H1 (cell line): ENCODE measurements at regions not wholly inside any gene's neighbourhood (a gene's known extent, or its start where the extent isn't known, plus 50 kb on each side); places are given as distances from the start of the nearest gene placed in this dataset.

Experiments used
- CTCF ChIA-PET: fragments of 300-600 bp; sonication (Branson Sonifier 250); formaldehyde crosslinking; loops from one replicate; lab custom pipeline; 2021; ENCODE audit not compliant: partially characterized antibody; lab: Charles Lee
- POLR2A ChIA-PET: fragments of 300-600 bp; sonication (Branson Sonifier 250); formaldehyde crosslinking; loops from one replicate; lab custom pipeline; 2021; ENCODE audit warnings: inconsistent platforms; ENCODE audit not compliant: partially characterized antibody; lab: Charles Lee
- DNase-seq, 2 experiments: peaks; one replicate each; pipeline versions ENCODE4 v3.0.0 to v3.0.0-alpha.2; 2010 to 2022; ENCODE audit warnings: low spot score in 2 of 2, low read depth in 1 of 2, mixed read lengths in 1 of 2
- FAIRE-seq: peaks from 2 replicates; lab custom pipeline; 2011; peaks lifted over from hg19 to GRCh38; lab: Jason Lieb, UNC
- H2AFZ ChIP-seq: 2 replicates; pipeline ENCODE4 v1.8.1; 2012; ENCODE audit warnings: low read length, inconsistent platforms
- H2AK5ac ChIP-seq: 2 replicates; pipeline ENCODE4 v1.6.1; 2013; ENCODE audit warnings: low read depth, low read length
- H2BK120ac ChIP-seq: replicated peaks from 2 replicates; pipeline ENCODE3; 2013; ENCODE audit warnings: low read depth, low read length, inconsistent platforms
- H2BK12ac ChIP-seq: 2 replicates; pipeline ENCODE4 v1.6.1; 2013; ENCODE audit warnings: low read depth, low read length
- H2BK15ac ChIP-seq: 2 replicates; pipeline ENCODE4 v1.6.1; 2013; ENCODE audit warnings: low read length
- H2BK20ac ChIP-seq: 2 replicates; pipeline ENCODE4 v1.6.1; 2013; ENCODE audit warnings: low read length
- H2BK5ac ChIP-seq: 2 replicates; pipeline ENCODE4 v1.6.1; 2013; ENCODE audit warnings: low read depth, low read length
- H3K14ac ChIP-seq: 2 replicates; pipeline ENCODE4 v1.6.1; 2013; ENCODE audit warnings: inconsistent platforms; ENCODE audit not compliant: insufficient read length
- H3K18ac ChIP-seq: 2 replicates; pipeline ENCODE4 v1.6.1; 2013; ENCODE audit warnings: low read length; ENCODE audit errors: extremely low read depth
- H3K23ac ChIP-seq: 2 replicates; pipeline ENCODE4 v1.6.1; 2013; ENCODE audit warnings: inconsistent platforms; ENCODE audit not compliant: insufficient read length
- H3K23me2 ChIP-seq: 2 replicates; pipeline ENCODE4 v1.6.1; 2013; ENCODE audit warnings: low read depth, low read length
- H3K27ac ChIP-seq: 2 replicates; pipeline ENCODE4 v1.6.1; 2011; ENCODE audit warnings: low read depth, low read length, inconsistent platforms
- H3K27me3 ChIP-seq, 4 experiments: replicated peaks in 1 of 4; 1 replicate in 1 of 4; 2 replicates in 3 of 4; pipeline versions ENCODE4 v1.6.1 to v1.8.1; 2011 to 2013; ENCODE audit warnings: low read length in 3 of 4, mild to moderate bottlenecking in 3 of 4, inconsistent platforms in 2 of 4, mixed read lengths in 2 of 4, moderate library complexity in 1 of 4; ENCODE audit not compliant: control insufficient read depth in 3 of 4, insufficient read depth in 3 of 4; ENCODE audit errors: extremely low read depth in 1 of 4
- H3K36me3 ChIP-seq, 4 experiments: 2 replicates each; pipeline versions ENCODE4 v1.6.1 to v1.8.1; 2011 to 2013; ENCODE audit warnings: mild to moderate bottlenecking in 4 of 4, low read length in 3 of 4, moderate library complexity in 2 of 4, control low read depth in 1 of 4, inconsistent platforms in 1 of 4; ENCODE audit not compliant: insufficient read depth in 4 of 4, control insufficient read depth in 2 of 4
- H3K4ac ChIP-seq: replicated peaks from 2 replicates; pipeline ENCODE3; 2013; ENCODE audit warnings: low read length, low read depth, mixed read lengths, inconsistent platforms; ENCODE audit not compliant: insufficient read length
- H3K4me1 ChIP-seq, 4 experiments: replicated peaks in 1 of 4; 1 replicate in 1 of 4; 2 replicates in 3 of 4; pipeline versions ENCODE4 v1.6.1 to v1.8.1; 2011 to 2013; ENCODE audit warnings: low read length in 3 of 4, inconsistent platforms in 2 of 4, mixed read lengths in 1 of 4; ENCODE audit not compliant: insufficient read depth in 4 of 4, control insufficient read depth in 3 of 4
- H3K4me2 ChIP-seq, 2 experiments: 2 replicates each; pipeline versions ENCODE4 v1.6.1 to v1.8.1; 2011 to 2013; ENCODE audit warnings: low read depth in 2 of 2, low read length in 2 of 2, control low read depth in 1 of 2, inconsistent platforms in 1 of 2, mild to moderate bottlenecking in 1 of 2; ENCODE audit not compliant: insufficient read depth in 1 of 2
- H3K4me3 ChIP-seq, 4 experiments: fragments of 200-600, 300-600 bp in 1 of 4; sonication (generic), shearing (Covaris generic), sonication (Bioruptor Twin) in 1 of 4; 2 replicates each; pipeline versions ENCODE4 v1.5.1 to v1.8.1; 2011 to 2016; ENCODE audit warnings: low read length in 4 of 4, low read depth in 3 of 4, control low read depth in 2 of 4, inconsistent platforms in 2 of 4, mild to moderate bottlenecking in 2 of 4, mixed read lengths in 1 of 4, moderate library complexity in 1 of 4; ENCODE audit not compliant: insufficient read depth in 2 of 4; ENCODE audit errors: extremely low read depth in 1 of 4
- H3K56ac ChIP-seq: replicated peaks from 2 replicates; pipeline ENCODE3; 2013; ENCODE audit warnings: low read depth, mild to moderate bottlenecking, mixed read lengths, low read length, inconsistent platforms; ENCODE audit not compliant: insufficient read length
- H3K79me1 ChIP-seq: 2 replicates; pipeline ENCODE4 v1.6.1; 2013; ENCODE audit warnings: low read depth, low read length, control low read depth
- H3K79me2 ChIP-seq, 2 experiments: 2 replicates each; pipeline versions ENCODE4 v1.6.1 to v1.8.1; 2012 to 2013; ENCODE audit warnings: low read length in 2 of 2, mild to moderate bottlenecking in 2 of 2, inconsistent platforms in 1 of 2; ENCODE audit not compliant: insufficient read depth in 2 of 2, control insufficient read depth in 1 of 2
- H3K9ac ChIP-seq, 4 experiments: replicated peaks in 1 of 4; 1 replicate in 1 of 4; 2 replicates in 3 of 4; pipeline versions ENCODE4 v1.6.1 to v1.8.1; 2011 to 2013; ENCODE audit warnings: low read depth in 3 of 4, low read length in 3 of 4, control low read depth in 2 of 4, mild to moderate bottlenecking in 2 of 4, moderate library complexity in 2 of 4, inconsistent platforms in 1 of 4; ENCODE audit errors: extremely low read depth in 1 of 4
- H3K9me3 ChIP-seq, 2 experiments: 2 replicates each; pipeline versions ENCODE4 v1.6.1 to v1.8.1; 2012 to 2013; ENCODE audit warnings: mild to moderate bottlenecking in 2 of 2, moderate library complexity in 2 of 2, control low read depth in 1 of 2, inconsistent platforms in 1 of 2, low read depth in 1 of 2, low read length in 1 of 2, mixed read lengths in 1 of 2; ENCODE audit not compliant: insufficient read depth in 2 of 2
- H4K20me1 ChIP-seq, 2 experiments: replicated peaks in 1 of 2; 2 replicates each; pipeline versions ENCODE3 to v1.8.1; 2011 to 2013; ENCODE audit warnings: inconsistent platforms in 2 of 2, low read length in 2 of 2, mild to moderate bottlenecking in 1 of 2; ENCODE audit not compliant: insufficient read depth in 2 of 2, control insufficient read depth in 1 of 2
- H4K5ac ChIP-seq: 2 replicates; pipeline ENCODE4 v1.6.1; 2013; ENCODE audit warnings: low read length, low read depth, mixed read lengths, inconsistent platforms; ENCODE audit not compliant: insufficient read length
- H4K8ac ChIP-seq: 2 replicates; pipeline ENCODE4 v1.8.0; 2013; ENCODE audit warnings: mild to moderate bottlenecking, moderate library complexity, low read length, inconsistent platforms; ENCODE audit not compliant: insufficient read depth; ENCODE audit errors: extremely low read depth
- H4K91ac ChIP-seq: replicated peaks from 2 replicates; pipeline ENCODE3; 2013; ENCODE audit warnings: low read length, mixed read lengths, inconsistent platforms; ENCODE audit not compliant: insufficient read length
- CEBPB ChIP-seq: IDR thresholded peaks from 2 replicates; pipeline ENCODE4 v1.6.1; 2012; ENCODE audit warnings: low read depth, low read length
- E2F6 ChIP-seq: IDR thresholded peaks from 2 replicates; pipeline ENCODE4 v1.6.1; 2012; ENCODE audit warnings: inconsistent platforms
- KDM4A ChIP-seq: IDR thresholded peaks from one replicate; pipeline ENCODE4 v1.7.1; 2012; ENCODE audit warnings: low read depth, mild to moderate bottlenecking, moderate library complexity, low read length, inconsistent platforms; ENCODE audit not compliant: severe bottlenecking
- NANOG ChIP-seq: IDR thresholded peaks from 2 replicates; pipeline ENCODE4 v1.6.1; 2011; ENCODE audit warnings: low read length, low read depth, mild to moderate bottlenecking, inconsistent platforms; ENCODE audit not compliant: insufficient read depth, poor library complexity, severe bottlenecking
- RBBP5 ChIP-seq: IDR thresholded peaks from 2 replicates; pipeline ENCODE4 v1.7.1; 2012; ENCODE audit warnings: low read depth, mild to moderate bottlenecking, inconsistent platforms, low read length, moderate library complexity, borderline replicate concordance
- whole genome bisulfite sequencing, 2 experiments: shearing (Covaris generic) in 1 of 2; methylation state at CpG; one replicate each; pipeline versions ENCODE4 v1.1.6 to v1.1.7; 2013 to 2015; ENCODE audit warnings: low lambda C conversion rate in 2 of 2, mixed read lengths in 2 of 2, inconsistent platforms in 1 of 2, low coverage in 1 of 2, missing lambda C conversion rate in 1 of 2; ENCODE audit not compliant: insufficient replicate concordance in 2 of 2, insufficient coverage in 1 of 2, insufficient read length in 1 of 2; ENCODE audit errors: extremely low coverage in 1 of 2, missing lambda C conversion rate in 1 of 2; 5-methylcytosine and 5-hydroxymethylcytosine counted together

- Histone ChIP-seq H2AFZ (0 out of 2 replicates have a peak overlapping the region, but pooled peaks have one; percentile 12), H3K79me1 (no peaks in the 10 kb centered on the region), H2BK12ac (no peak overlapping the region), H3K4me3 (no peak overlapping the region), H3K36me3 (no peaks in the 10 kb centered on the region), H3K14ac (no peak overlapping the region), H3K18ac (no peak overlapping the region), H4K20me1 (no peaks in the 10 kb centered on the region), H3K27ac (no peak overlapping the region), H3K27me3 (no peaks in the 10 kb centered on the region), H3K9ac (no peak overlapping the region), H3K4me2 (no peak overlapping the region), H4K91ac (no peak overlapping the region), H3K23me2 (no peaks in the 10 kb centered on the region), H3K4me1 (no peaks in the 10 kb centered on the region; a peak in 1 of 7 replicates), H3K56ac (no peak overlapping the region), H3K79me2 (no peaks in the 10 kb centered on the region), H2BK20ac (no peak overlapping the region), H4K5ac (no peak overlapping the region), H3K23ac (no peak overlapping the region), H2BK5ac (no peak overlapping the region), H2BK15ac (no peak overlapping the region), H2AK5ac (no peak overlapping the region), H4K8ac (no peak overlapping the region), H2BK120ac (no peak overlapping the region), H3K9me3 (no peaks in the 10 kb centered on the region), H3K4ac (no peak overlapping the region)
- 92% methylated on average over 13 of the region's 13 CpGs; no CpG with 5 or more reads in 1 of the 2 experiments for WGBS, 2 experiments
- DNase-seq (no peak), FAIRE-seq (no peak)
- no peak for TF ChIP-seq KDM4A
- no peak for TF ChIP-seq CEBPB
- no peak for TF ChIP-seq NANOG
- TF ChIP-seq RBBP5, result no peak
- TF ChIP-seq E2F6, result peak; percentile 21; the same call in 1 of the 2 replicates
- CTCF ChIA-PET, result interaction anchor here (0.7 kb wide), 1 partner anchor 123 kb away, joined by 3 read pairs; no protein-coding TSS in a partner anchor
- POLR2A ChIA-PET, result no interaction called here
These were observed 105.6 kb upstream of the PLXNA2 start for GRCh38 chr1:208349694-208350330.
